Transverse colon (tissue), 4 donors: ENCODE measurements at regions not wholly inside any gene's neighbourhood (a gene's known extent, or its start where the extent isn't known, plus 50 kb on each side); places are given as distances from the start of the nearest gene placed in this dataset.

Experiments
- DNase-seq: peaks from one replicate; pipeline ENCODE4 v3.0.0-alpha.2; 2019
- H3K27ac ChIP-seq, 4 donors: fragments of 200-600 bp; sonication (generic); 2 replicates each; pipeline ENCODE4 v1.5.1; 2016 to 2018; ENCODE audit warnings: inconsistent platforms in 4 of 4
- H3K27me3 ChIP-seq: fragments of 200-600 bp; sonication (generic); 2 replicates; pipeline ENCODE4 v1.5.1; 2017; ENCODE audit warnings: inconsistent platforms
- H3K36me3 ChIP-seq, 4 donors: fragments of 200-600 bp; sonication (generic); 2 replicates each; pipeline ENCODE4 v1.5.1; 2017 to 2019; ENCODE audit warnings: inconsistent platforms in 4 of 4
- H3K4me1 ChIP-seq, 4 donors: fragments of 200-600 bp; sonication (generic); 2 replicates each; pipeline ENCODE4 v1.5.1; 2017 to 2020; ENCODE audit warnings: inconsistent platforms in 4 of 4
- H3K4me3 ChIP-seq, 4 donors: fragments of 200-600 bp; sonication (generic); 1 replicate in 1 of 4; 2 replicates in 3 of 4; pipeline versions ENCODE4 v1.5.1 to v1.6.1; 2017 to 2019; ENCODE audit warnings: inconsistent platforms in 4 of 4
- H3K9me3 ChIP-seq, 2 donors: fragments of 200-600 bp; sonication (generic); 2 replicates each; pipeline ENCODE4 v1.5.1; 2017 to 2019; ENCODE audit warnings: inconsistent platforms in 2 of 2
- CTCF ChIP-seq, 5 experiments: fragments of 200-600 bp in 3 of 5; fragments of 450-650 bp in 2 of 5; sonication (generic) in 3 of 5; IDR thresholded peaks; 1 replicate in 2 of 5; 2 replicates in 3 of 5; pipeline ENCODE4 v1.5.1; 2016 to 2017; ENCODE audit warnings: antibody characterized with exemption in 5 of 5, inconsistent platforms in 3 of 5, mild to moderate bottlenecking in 2 of 5, moderate library complexity in 1 of 5
- EP300 ChIP-seq: sonication (generic); formaldehyde crosslinking; IDR thresholded peaks from one replicate; pipeline ENCODE4 v1.6.1; 2017; ENCODE audit warnings: antibody characterized with exemption, low read depth
- POLR2A ChIP-seq: fragments of 450-650 bp; IDR thresholded peaks from one replicate; pipeline ENCODE4 v1.6.1; 2016; ENCODE audit warnings: antibody characterized with exemption, mild to moderate bottlenecking, moderate library complexity
- POLR2AphosphoS5 ChIP-seq, 3 donors: sonication (generic); formaldehyde crosslinking; IDR thresholded peaks; one replicate each; pipeline ENCODE4 v1.6.1; 2016; ENCODE audit warnings: antibody characterized with exemption in 3 of 3
- WGBS, 2 donors: methylation state at CpG; one replicate each; pipeline ENCODE4 v1.1.5; 2018; ENCODE audit warnings: low coverage in 1 of 2; 5-methylcytosine and 5-hydroxymethylcytosine counted together
- in situ Hi-C, 4 donors: fragments of 200-750 bp; cut with MboI; loops; one replicate each; pipeline versions ENCODE4 v1.15.0 to v1.15.1; 2017; ENCODE audit warnings: low sequenced_read_pairs in 3 of 4, low pct_ligation_motif_present in 1 of 4, low pct_unique_long_range_greater_than_20kb in 1 of 4
- intact Hi-C: fragments of 100-400 bp; cut with DNase I; formaldehyde crosslinking; loops from one replicate; pipeline ENCODE4 v1.15.1; 2023; ENCODE audit warnings: low total_unique reads

DNA sequence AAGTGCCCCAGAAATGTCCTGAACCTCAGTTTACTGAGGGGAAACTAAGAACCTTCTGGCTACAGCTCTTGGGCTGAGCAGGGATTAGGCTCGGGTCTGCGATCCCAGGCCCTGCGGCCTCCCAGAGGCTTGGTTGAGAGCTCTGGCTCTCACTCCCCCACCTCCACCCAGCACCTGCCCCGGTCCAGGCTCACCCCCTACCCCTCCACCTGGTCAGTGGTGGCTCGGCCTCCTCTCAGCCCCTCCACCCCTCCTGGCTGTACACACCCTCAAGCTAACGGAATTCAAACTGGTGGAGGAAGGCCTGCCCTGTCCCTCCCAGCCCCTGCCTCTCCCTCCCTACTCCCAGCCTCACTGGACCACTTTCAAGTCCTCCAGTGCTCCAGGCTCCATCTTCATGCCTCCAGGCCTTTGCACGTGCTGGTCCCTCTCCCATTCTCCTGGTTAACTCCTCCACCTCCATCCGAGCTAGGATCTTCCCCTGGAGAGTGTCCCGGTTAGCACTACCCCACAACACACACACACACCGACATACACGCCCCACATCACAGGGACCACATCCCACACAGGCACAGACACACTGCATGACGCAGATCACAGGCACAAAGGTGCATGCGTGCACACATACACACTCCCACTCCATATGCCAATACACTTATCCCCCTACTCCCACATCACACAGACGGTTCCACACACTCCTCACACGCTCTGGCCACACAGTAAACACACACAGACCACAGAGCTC, 130.9 kb downstream of the C9orf50 start:
- no peak for DNase-seq
- Histone ChIP-seq H3K27me3 (no peaks in the 10 kb centered on the region), H3K4me3 (peak overlapping the region; percentile 20 to 57 (median 48)), H3K4me1 (peaks cover 38 to 75% (median 64%) of the 10 kb centered on the region in 4 donors), H3K27ac (peak overlapping the region; percentile 97 to 100 (median 99)), H3K36me3 (no peaks in the 10 kb centered on the region), H3K9me3 (no peaks in the 10 kb centered on the region)
- peak; percentile 17 for TF ChIP-seq POLR2A
- no peak for TF ChIP-seq CTCF (IDR thresholded peaks at IDR 0.05)
- intact Hi-C loops = loop anchor here (5.0 to 10.0 kb wide), 3 partner anchors 155 to 348 kb away; partner anchors contain the start of gene IER5L
- WGBS, 2 donors = 50 to 66% methylated on average over 6 to 15 of the region's 15 CpGs
- in situ Hi-C loops = loop anchor here in 1 of 4 donors (10.0 kb wide), 2 partner anchors 115 to 315 kb away; partner anchors contain the start of gene IER5L

GRCh38 chr9:129487658-129488483, 133.0 kb downstream of the C9orf50 start:
- no peaks in the 10 kb centered on the region for H3K27me3 ChIP-seq
- DNase-seq = no peak
- in situ Hi-C loops = no loop called here
- H3K9me3 ChIP-seq = no peaks in the 10 kb centered on the region
- intact Hi-C loops = loop anchor here (10.0 kb wide), 1 partner anchor 313 kb away; the partner anchor contains the start of gene IER5L
- no peaks in the 10 kb centered on the region for H3K36me3 ChIP-seq
- peak overlapping the region; percentile 97 to 100 (median 99) for H3K27ac ChIP-seq
- H3K4me1 ChIP-seq = peaks cover 55 to 79% (median 71%) of the 10 kb centered on the region in 4 donors
- peak overlapping the region; percentile 45 to 65 (median 54) for H3K4me3 ChIP-seq
- 13% methylated on average over 41 of the region's 46 CpGs; no CpG with 5 or more reads in 1 of the 2 donors for WGBS, 2 donors
- TF ChIP-seq POLR2AphosphoS5 (IDR thresholded peaks at IDR 0.05) = peak in 1 of 3 donors; percentile 3
- TF ChIP-seq CTCF (IDR thresholded peaks at IDR 0.05) = no peak

DNA sequence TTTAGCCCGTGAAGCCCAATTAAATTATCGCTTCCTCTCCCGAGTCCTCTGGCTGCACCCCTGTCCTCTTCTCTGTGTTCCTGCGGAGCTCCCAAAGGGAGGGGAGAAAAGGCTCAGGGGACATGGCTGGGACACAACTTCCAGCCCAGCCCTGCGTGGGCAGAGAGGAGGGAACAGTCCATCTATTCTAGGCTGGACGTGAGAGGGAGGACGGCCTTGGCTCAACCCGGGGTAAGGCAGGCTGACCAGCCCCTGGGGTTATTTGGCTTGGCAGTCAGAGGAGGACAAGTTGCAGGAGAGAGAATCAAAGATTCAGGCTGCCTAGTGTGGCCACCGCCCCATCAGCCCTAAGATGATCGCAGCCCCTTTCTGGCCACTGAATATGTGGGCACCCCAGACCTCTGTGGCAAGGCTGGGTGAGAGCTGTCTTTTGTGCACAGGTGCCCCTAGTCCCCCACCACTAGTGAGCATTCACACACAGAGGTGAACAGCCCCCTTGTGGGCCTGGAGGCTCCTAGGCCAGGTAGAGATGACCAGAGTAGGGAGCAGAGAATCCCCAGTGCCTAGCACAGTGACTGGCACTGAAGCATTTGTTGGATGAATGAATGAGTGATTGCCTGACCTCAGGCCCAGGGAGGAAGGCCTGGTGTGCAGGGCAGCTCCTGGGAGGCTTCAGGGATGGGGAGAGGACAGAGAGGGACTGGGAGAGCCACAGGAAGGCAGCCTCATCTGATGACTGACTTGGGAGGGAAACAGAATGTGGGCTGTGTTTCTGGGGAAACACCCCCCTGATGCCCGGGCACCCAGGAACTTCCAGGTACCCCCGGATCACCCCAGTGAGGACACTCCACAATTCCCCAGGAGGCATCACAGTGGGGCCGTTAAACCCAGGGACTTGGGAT, 133.9 kb downstream of the C9orf50 start:
- no peak for TF ChIP-seq POLR2A
- no peak for TF ChIP-seq CTCF (IDR thresholded peaks at IDR 0.05)
- peak in 2 of 3 donors; percentile 15 to 38 for TF ChIP-seq POLR2AphosphoS5 (IDR thresholded peaks at IDR 0.05)
- TF ChIP-seq EP300 = no peak
- Histone ChIP-seq H3K9me3 (no peaks in the 10 kb centered on the region), H3K27ac (peak overlapping the region; percentile 97 to 100 (median 99)), H3K4me1 (peaks cover 58 to 82% (median 75%) of the 10 kb centered on the region in 4 donors), H3K27me3 (no peaks in the 10 kb centered on the region), H3K4me3 (no peak overlapping the region), H3K36me3 (no peaks in the 10 kb centered on the region)
- DNase-seq = no peak
- intact Hi-C loops = loop anchor here (10.0 kb wide), 1 partner anchor 312 kb away; the partner anchor contains the start of gene IER5L
- WGBS, 2 donors = 71% methylated on average over 13 of the region's 13 CpGs; no CpG with 5 or more reads in 1 of the 2 donors
- in situ Hi-C loops = no loop called here
